Stimulated activated naive CD4-positive, alpha-beta T cell treated with Interleukin-2 at 50 U/mL for 16 hours (primary cell): ENCODE measurements at regions not wholly inside any gene's neighbourhood (a gene's known extent, or its start where the extent isn't known, plus 50 kb on each side); places are given as distances from the start of the nearest gene placed in this dataset.
"Not testable (repeated sequence)": the region's sequence is repeated elsewhere in the genome, so short reads cannot be mapped to it uniquely, and the experiment has no call there.

Experiments
- DNase-seq: peaks from one replicate; lab custom pipeline; 2025; lab: John Stamatoyannopoulos, UW

DNA sequence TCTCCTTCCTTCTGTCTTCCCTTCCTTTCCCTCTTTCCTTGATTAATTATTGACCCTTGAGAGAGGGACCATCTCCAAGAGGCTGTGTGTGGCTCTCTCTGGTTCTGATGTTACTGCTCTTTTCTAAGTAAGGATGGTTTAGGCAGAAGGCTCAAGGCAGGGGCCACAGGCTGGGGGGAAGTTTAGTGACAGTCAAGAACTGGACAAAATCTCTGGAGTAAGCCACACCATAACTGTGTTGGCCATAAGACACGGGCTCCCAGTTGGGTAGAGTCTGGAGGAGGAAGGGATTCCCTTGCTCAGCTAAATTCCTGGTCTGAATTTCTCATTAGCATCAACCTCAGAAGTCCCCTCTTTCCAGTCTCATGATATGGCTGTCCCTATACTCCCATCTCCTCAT lies 74.7 kb downstream of the BUD13 start:
- DNase-seq = no peak

GRCh38 chr11:116697639-116698038 lies 75.1 kb downstream of the BUD13 start:
- no peak for DNase-seq

DNA sequence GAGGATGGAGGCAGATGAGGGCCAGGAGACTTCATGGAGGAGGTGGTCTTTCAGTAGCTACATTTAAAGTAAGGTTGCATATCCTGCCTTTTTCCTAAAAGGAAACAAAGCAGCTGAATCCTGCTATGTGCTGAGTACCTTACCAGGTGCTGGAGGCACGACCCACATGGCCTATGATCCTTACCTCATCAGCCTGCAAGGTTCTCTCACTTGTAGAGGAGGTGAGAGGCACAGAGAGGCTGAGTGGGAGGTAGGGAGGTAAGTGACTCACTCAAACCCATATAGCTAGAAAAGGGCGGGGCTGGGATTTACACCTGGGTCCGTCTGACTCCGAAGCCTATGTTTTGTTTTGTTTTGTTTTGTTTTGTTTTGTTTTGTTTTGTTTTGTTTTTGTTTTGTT lies 75.8 kb downstream of the BUD13 start:
- no peak for DNase-seq

- DNase-seq = no peak
Measured at GRCh38 chr11:116696381-116696941, 76.3 kb downstream of the BUD13 start.

- no peak for DNase-seq
Measured at GRCh38 chr11:116695657-116696254, 77.0 kb downstream of the BUD13 start.

DNA sequence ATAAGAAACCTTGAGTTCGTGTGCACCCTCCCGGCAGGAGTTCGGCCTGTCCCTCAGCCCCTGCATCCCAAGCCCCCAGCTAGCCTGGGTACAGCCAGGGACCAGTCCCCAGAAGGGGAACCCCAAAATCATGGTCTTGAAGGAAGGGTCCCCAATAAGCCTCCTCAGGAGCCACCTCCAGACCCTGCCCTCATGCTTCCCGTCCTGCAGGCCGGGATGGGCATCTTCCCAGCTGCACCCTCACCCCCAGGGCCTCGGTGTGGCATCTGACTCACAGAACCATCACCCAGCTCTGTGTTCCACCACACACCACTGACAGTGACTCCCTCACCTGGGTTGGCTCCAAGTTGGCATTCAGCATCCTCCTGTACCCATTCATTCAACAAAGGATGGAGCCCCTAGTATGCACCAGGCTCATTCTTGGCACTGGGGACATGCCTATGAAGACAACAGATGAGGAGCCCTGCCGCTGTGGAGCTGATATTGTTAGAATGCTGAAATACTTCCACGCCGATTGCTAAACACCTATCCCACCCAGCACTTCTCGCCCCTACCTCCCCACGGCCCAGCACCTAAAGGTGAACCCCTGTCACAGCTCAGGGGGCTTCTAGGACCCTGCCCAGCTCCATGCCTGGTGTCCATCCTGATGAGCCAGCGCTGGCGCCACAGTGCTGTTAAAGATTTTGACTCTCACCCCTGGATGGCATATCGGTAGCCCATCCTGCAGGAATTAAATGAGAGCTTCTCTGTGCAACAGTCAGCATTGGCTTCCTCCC lies 77.8 kb downstream of the BUD13 start:
- no peak for DNase-seq

GRCh38 chr11:116694349-116694725 lies 78.5 kb downstream of the BUD13 start:
- DNase-seq = no peak

DNA sequence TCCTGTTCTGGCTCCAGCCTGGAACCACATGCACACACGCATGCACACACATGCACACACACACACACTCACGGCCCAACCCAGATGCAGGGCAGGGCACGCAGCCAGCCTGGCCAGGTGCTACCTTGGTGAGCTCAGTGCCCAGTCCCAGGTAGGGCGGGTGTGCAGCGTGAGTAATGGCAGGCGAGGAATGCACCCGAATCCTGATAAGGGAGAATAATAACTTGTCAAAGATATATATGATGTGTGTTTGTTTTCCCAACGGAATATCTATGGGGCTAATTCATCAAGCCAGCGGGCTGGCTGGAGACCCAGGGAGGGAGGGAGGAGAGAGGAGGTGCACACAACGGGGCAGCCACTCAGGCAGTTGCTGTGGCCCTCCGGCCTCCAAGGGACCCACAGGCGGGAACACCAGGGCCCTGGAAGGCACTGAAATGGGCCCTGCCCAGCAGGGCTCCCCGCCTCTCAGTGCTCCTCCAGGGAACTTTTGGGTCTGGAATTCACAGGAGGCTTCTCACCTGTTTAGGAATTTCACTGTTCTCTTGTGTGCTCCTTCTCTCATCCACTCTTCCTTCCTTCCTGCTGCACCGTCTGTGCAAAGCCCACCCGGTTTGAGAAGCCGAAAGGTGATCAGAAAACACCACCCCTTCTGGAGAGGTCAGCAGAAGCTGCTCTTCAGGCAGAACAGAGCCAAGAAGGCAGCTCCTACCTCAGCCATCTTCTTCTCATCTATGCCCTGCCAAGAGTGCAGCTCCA lies 79.0 kb downstream of the BUD13 start:
- no peak for DNase-seq

DNA sequence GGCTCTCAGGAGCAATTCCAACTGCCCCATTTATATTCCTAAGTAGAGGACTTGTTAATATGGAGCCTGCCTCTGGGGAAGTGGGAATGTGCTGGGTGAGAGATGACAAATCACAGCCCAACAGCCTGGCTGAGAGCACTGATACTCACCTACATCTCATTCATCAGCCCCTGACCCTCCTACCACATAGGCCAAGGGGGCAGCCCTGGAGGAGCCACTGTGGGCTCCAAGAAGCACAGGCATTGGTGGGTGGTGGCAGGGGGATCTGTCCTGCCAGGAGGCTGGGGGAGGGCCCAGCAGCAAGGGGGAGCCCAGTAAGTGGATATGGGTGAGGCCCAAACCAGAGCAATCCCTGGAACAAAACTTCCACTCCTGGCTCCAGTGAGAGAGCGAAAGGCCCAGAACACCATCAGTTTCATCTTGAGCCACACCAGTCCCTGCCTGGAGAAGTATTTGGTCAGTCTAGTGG lies 79.7 kb downstream of the BUD13 start:
- no peak for DNase-seq

GRCh38 chr11:116692318-116693101 lies 80.3 kb downstream of the BUD13 start:
- no peak for DNase-seq

DNA sequence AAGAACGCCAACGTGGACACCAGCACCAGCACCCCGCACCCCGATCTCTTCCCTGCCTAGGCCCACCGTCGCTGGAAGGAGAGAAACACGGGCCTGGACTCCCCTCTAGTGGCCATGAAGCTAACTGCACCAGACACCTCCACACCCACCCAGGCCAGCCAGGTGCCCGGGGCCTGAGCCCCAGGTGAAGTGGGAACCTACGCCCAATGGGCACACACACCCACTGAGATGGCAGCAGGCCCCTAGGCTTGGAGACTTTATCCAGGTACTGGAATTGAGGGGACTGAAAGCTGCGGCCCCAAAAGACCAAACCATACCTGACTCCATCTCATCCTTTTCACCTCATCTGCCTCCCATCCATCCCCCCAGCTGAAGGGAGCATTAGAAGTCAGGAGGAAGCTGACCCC lies 81.0 kb downstream of the BUD13 start:
- DNase-seq = peak; percentile 35

DNA sequence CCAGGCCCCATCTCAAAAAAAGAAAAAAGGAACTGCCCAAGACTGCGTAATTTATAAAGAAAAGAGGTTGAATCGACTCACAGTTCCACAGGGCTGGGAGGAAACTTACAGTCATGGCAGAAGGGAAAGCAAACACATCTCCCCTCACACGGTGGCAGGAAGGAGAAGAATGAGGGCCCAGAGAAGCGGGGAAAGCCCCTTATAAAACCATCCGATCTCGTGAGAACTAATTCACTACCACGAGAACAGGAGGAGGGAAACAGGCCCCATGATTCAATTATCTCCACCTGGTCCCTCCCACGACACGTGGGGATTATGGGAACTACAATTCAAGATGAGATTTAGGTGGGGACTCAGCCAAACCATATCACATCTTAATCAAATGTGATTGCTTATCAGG lies 82.2 kb downstream of the BUD13 start:
- no peak for DNase-seq

DNA sequence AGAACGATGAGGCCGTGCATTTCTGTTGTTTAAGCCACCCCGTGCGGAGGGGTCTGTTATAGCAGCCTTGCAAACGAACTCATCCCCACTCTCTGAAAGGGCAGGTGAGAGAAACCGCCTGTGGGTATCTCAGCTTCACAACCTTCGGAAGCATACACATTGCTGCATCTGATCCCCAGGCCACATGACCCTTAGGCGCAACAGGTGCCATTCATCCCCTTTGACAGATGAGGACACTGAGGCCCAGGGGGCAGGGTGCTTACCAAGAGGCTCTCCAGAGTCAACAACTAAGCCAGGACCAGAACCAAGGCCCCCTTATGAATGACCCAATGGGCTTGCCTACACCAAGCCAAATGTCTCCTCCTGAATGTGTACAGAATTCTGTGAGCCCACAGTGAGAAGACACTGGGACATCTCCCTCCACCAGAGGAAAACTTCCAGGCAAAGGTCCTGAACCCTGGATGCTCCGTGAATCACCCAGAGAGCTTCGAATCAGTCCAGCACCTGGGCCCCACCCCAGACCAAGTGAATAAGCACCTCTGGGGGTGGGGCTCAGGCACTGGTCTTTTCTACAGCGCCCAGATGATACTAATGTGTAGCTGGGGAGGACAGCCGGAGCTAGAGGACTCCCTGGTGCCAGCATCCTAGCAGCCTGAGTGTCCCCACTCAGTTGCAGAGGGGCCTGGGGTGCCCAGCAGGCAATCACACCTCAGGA lies 83.2 kb downstream of the BUD13 start:
- DNase-seq = no peak

DNA sequence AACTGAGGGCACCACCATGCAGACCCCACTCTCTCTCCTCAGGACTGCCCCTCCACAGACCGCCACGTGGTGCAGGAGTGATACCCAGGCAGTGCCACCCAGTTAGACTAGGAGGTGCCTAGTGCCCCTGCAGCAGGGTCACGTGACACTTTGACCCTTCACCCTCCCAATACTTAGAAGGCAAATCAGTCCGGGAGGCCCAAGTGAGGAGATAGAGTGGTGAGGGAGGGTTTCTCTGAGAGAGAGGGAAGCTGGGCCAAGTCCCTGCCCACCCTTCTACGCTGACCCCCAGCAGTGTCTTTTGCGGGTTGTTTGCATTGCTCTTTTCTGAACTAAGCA lies 84.6 kb downstream of the BUD13 start:
- DNase-seq = no peak

DNA sequence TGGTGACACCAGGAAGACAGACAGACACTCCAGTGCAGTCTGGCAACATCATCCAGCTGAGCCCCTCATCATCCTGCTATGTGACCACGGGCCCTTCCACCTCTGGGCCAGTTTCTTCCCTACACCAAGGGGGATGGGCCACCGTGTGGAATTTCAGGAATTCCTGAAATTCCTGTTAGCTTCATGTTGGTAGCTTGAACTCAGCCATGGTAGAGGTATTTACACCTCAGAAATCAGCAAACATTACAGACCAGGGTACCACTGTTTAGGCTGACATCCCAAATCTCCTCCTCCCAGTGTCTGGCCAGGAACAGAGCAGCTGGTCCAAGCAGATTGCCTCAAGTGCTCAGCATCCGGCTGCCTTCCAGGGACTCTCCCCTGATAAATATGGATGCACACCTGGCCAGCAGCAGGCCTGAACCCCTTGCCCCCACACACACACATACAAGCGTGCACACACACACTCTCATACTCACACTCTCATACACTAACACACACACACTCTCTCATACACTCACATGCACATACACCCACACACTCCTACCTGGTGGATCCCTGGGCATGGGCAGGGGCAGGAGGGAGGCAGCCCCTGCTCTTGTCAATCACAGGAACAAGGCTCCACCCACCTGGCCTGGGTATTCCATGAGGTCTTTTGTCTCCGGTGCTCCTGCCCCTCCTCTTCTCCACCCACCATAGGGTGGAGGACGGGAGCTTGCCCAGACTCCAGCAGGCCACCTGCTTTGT lies 85.2 kb downstream of the BUD13 start:
- DNase-seq = no peak

DNA sequence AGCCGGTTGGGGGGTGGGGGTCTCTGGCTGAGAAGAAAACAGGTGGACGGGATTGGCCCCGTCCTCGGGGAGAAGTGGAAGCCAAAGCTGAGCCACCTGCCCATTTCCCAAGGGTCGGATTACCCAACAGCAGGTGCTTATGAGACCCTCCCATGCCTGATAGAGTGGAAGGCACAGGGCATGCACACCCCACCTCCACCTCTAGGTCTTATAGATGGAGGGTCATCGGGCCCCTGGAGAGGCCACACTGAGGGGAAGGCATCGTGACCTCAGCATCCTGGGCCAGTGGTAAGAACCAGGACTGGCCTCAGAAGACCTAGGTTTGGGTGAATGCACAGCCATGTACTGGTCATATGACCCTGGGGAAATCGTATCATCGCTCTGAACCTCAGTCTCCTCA lies 85.9 kb downstream of the BUD13 start:
- DNase-seq = no peak

DNA sequence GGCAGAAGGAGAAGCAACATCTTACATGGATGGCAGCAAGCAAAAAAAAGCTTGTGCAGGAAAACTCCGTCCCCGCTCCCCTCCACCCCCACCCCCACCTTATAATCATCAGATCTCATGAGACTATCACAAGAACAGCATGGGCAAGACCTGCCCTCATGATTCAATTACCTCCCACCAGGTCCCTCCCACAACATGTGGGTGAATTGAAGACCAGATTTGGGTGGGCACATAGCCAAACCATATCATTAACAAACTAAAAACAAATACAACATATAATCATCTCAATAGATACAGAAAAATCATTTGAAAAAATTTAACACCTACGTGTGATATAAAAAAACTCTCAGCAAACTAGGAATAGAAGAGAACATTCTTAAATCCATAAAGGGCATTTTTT lies 88.8 kb downstream of the BUD13 start:
- DNase-seq = no peak

DNA sequence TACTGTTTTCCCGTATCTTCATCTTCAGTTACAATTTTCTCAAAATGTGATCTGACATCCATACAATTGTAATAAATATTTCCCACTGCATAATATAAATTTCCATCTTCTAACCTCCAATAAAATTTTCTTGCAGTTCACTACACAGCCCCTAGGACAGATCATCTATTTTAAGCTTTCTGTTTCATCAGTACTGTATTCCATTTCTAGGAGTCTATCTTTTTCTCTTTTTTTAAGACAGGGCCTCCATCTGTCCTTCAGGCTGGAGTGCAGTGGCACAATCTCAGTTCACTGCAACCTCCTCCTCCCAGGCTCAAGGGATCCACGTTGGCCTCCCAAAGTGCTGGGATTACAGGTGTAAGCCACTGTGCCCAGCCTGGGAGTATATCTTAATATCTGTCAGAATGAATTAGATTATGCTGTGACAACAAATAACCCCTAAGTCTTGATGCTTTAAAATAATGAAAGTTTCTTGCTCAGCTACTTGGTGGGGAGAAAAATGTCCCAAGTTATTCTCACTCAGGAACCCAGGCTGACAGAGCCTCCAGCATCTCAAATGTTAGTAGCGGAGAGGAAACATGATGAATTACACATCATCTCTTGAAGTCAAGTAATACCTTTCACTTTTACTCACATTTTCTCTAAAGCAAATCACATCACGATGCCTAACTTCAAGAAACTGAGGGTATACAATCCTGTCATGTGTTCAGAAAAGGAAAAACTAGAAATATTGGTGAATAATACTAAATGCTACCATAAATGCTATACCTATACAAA lies 92.2 kb downstream of the BUD13 start:
- no peak for DNase-seq

GRCh38 chr11:116678887-116679286 lies 93.9 kb downstream of the BUD13 start:
- no peak for DNase-seq

DNA sequence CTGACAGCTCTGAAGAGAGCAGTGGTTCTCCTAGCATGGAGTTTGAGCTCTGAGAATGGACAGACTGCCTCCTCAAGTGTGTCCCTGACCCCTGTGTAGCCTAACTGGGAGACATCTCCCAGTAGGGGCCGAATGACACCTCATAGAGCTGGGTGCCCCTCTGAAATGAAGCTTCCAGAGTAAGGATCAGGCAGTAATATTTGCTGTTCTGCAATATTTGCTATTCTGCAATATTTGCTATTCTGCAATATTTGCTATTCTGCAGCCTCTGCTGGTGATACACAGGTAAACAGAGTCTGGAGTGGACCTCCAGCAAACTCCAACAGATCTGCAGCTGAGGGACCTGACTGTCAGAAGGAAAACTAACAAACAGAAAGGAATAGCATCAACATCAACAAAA lies 105.5 kb downstream of the BUD13 start:
- not testable (repeated sequence) for DNase-seq
